Stimulated activated CD4-positive, alpha-beta T cell treated with anti-CD3 and anti-CD28 coated beads, Interleukin-2, amount 100 ng/mL, for 4 hours (primary cell): ENCODE measurements at regions not wholly inside any gene's neighbourhood (a gene's known extent, or its start where the extent isn't known, plus 50 kb on each side); places are given as distances from the start of the nearest gene placed in this dataset.

Experiments used
- DNase-seq: peaks from one replicate; pipeline ENCODE4 v3.0.0-alpha.2; 2020; ENCODE audit warnings: low read depth

- no peak for DNase-seq
These were observed 269.2 kb upstream of the SALL1 start for GRCh38 chr16:51420247-51420646.

- no peak for DNase-seq
These were observed 268.7 kb upstream of the SALL1 start for GRCh38 chr16:51419768-51420167.

GRCh38 chr16:51418258-51418657 lies 267.2 kb upstream of the SALL1 start:
- no peak for DNase-seq

DNA sequence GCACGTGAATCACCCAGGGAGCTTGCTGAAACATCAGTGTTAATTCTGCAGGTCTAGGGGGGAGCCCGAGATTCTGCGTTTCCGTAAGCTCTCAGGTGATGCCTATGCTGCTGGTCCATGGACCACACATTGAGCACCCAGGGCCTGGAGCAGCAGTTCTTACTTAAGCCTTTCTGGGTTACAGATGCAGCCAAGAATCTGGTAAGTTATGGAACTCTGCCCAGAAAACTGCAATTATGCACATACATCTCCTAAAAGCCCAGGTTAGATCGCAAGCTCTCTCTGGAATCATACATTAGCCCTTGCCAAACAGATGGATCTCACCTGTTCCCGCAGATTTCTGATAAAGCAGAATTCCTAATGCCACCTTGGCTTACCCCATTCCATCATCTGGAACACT lies 265.9 kb upstream of the SALL1 start:
- no peak for DNase-seq

GRCh38 chr16:51410125-51410524 lies 259.1 kb upstream of the SALL1 start:
- DNase-seq: no peak

DNA sequence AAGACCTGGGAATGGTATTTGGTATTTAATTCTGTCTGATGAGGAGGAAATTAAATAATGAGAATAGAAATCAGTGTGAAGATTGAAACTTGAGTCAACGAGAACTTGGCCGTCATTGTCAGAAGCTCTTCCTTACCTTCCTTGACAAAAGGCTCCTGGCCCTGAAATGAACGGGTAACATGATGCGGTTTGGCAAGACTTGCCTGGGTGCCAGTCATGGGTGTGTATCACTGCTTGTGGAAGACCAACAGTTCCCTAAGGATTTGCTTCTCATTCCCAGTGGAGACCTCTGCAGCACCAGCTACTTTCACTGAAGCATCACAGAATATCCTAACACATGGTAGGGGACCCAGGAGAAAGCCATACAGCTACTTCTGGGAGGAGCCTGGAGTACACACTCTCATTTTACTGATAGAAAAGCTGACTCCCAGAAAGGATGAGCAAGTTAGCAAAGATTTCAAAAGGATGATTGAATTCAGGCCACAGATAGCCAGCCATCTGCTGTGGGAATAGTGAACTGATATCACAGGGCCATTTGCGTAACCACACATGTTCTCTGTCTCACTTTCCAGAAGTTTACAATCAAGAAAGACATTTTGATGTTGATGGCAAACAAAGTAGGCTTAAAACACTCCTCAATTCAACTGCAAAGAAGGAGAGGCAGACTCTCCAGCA lies 258.1 kb upstream of the SALL1 start:
- DNase-seq: no peak

DNA sequence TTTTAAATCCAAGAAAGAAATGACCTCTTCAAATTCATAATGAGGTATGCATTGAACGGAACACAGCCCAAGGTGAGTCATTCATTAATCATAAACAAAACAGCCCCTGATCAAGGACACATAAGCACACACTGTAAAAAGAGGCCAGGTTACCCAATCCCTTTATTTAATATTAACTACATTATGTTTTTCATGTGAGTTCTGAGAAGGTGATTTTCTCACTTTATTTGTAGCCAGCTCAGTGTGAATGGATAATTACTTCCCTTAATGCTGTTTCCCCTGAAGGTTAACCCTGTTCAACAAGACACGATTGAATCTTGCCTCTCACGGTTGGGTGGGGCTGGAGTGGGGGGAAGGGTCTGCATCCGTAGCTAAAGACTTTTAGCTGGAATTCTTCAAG lies 257.3 kb upstream of the SALL1 start:
- DNase-seq: no peak

DNA sequence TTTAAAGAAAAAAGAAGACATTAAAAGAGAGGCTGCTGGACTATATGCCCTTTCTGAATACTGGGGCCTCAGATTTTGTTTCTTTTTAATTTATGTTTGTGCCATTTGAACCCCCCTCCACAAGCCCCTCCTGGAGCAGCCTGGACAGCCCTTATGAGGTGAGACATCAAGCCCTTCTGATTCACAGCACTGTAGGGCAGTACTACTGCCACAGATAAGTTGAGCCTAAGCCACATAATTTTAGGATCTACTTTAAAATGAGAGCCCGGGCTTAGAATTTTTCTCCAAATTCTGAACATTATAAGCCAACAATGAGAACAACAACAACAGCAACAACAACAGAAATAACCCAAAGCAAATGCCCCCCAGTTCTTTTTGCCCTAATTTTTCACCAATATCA lies 256.9 kb upstream of the SALL1 start:
- no peak for DNase-seq

- no peak for DNase-seq
These were observed 256.1 kb upstream of the SALL1 start for GRCh38 chr16:51407199-51407598.

GRCh38 chr16:51405361-51405760 lies 254.3 kb upstream of the SALL1 start:
- no peak for DNase-seq

GRCh38 chr16:51404386-51404785 lies 253.3 kb upstream of the SALL1 start:
- no peak for DNase-seq

GRCh38 chr16:51402785-51403184 lies 251.7 kb upstream of the SALL1 start:
- DNase-seq: no peak

DNA sequence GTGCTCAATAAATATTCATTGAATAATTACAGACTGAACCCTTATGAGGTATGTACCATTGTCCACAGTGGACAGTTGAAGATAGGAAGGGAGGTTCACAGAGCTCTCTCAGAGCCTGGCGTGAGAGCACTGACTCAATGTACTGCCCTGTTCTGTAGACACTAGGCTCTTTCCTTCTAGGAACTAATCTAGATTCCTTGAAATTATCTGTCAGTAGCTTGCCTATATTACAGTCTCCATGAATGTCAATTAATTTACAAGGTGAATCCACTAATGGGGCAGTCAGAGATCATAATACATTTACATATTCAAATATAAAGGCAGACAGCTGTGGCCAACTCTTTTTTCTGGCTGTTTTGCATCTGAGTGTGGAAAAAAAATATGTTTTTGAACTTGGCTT lies 251.2 kb upstream of the SALL1 start:
- no peak for DNase-seq

DNA sequence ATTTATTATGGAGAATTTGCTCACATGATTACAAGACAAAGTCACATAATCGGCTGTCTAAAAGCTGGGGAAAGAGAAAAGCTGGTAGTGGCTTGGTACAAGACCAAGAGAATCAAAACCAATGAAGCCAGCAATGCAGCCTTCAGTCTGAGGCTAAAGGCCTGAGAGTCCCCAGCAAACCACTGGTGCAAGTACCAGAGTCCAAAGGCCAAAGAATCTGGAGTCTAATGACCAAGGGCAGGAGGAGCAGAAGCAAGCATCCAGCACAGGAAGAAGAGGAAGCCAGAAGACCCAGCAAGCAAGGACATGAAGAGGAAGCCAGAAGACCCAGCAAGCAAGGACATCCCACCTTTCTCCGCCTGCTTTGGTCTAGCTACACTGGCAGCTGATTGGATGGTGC lies 250.6 kb upstream of the SALL1 start:
- no peak for DNase-seq

- no peak for DNase-seq
These were observed 249.0 kb upstream of the SALL1 start for GRCh38 chr16:51399908-51400670.

GRCh38 chr16:51394421-51394820 lies 243.4 kb upstream of the SALL1 start:
- no peak for DNase-seq

DNA sequence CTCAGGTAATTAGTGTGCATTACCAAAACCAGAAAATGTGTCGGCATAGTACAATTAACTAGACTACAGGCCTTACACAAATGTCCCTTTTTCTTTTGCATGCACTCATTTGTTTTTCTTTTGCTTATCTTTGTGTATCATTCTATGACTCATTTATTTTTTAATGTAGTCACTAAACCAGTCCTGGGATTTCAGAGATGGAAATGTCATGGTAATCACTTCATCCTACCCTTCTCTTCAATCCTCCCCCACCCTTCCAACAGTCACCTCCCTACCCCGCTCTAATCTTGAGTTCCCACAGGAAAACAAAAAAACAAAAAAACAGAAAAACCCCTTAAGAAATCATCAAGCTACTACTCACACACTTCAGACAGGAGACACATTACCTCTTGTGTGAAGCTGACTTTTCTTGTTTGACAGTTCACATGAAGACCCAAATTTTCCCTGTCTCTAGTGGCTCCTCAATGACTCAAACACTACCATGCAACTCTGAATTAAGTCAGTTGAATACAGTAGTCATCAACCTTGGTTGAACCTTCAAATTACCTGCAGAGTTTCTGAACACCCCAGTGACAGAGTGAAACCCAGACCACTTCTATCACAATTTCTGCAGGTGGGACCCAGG lies 242.4 kb upstream of the SALL1 start:
- no peak for DNase-seq

DNA sequence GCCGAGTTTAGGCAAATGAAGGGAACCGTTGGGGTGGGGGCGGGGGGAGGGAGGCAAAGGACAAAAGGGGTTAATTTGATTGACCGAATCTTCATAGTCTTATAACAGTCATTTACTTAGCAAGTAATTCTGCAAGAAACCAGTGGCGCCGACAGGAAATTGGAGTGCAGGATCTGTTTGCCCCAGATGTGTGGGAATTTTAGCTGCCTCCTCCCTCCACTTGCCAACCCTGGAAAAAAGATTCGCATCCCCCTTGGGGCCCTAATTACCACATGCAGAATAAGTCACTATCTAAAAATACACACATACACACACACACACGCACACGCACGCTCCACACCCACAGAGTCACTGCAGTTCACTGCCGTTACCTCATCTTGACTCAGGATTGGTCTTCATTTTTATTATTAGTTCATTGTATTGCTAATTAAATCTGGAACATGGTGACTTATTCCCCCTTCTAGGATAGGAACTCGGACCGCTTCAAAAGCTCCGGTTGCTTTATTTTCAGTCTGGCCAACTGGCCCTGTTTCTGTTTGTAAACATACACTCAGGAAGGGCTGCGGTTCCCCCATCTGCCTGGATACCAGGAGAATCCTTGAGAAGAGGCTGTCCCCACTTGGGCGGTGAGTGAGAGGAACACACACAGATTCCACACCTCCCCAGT lies 241.6 kb upstream of the SALL1 start:
- no peak for DNase-seq

GRCh38 chr16:51391798-51392511 lies 240.9 kb upstream of the SALL1 start:
- DNase-seq: no peak

- DNase-seq: no peak
These were observed 239.8 kb upstream of the SALL1 start for GRCh38 chr16:51390877-51391276.

- no peak for DNase-seq
These were observed 238.8 kb upstream of the SALL1 start for GRCh38 chr16:51389881-51390280.

- no peak for DNase-seq
These were observed 237.5 kb upstream of the SALL1 start for GRCh38 chr16:51388516-51388951.
